Fibroblast of lung (primary cell): ENCODE measurements at regions not wholly inside any gene's neighbourhood (a gene's known extent, or its start where the extent isn't known, plus 50 kb on each side); places are given as distances from the start of the nearest gene placed in this dataset.

Source experiments
- DNase-seq, 2 donors: peaks; one replicate each; pipeline versions ENCODE4 v3.0.0 to v3.0.0-alpha.2; 2010; ENCODE audit warnings: low read depth in 2 of 2
- H2AFZ ChIP-seq: 2 replicates; pipeline ENCODE4 v1.5.1; 2012; ENCODE audit warnings: low read length, control low read depth, inconsistent platforms
- H3K27ac ChIP-seq: 2 replicates; pipeline ENCODE4 v1.5.1; 2011; ENCODE audit warnings: low read length, control low read depth; ENCODE audit not compliant: insufficient read depth
- H3K27me3 ChIP-seq: 2 replicates; pipeline ENCODE4 v1.5.1; 2011; ENCODE audit warnings: mild to moderate bottlenecking, low read length; ENCODE audit not compliant: control insufficient read depth, insufficient read depth
- H3K36me3 ChIP-seq: 2 replicates; pipeline ENCODE4 v1.5.1; 2011; ENCODE audit warnings: low read length; ENCODE audit not compliant: control insufficient read depth, insufficient read depth
- H3K4me1 ChIP-seq: 2 replicates; pipeline ENCODE4 v1.5.1; 2011; ENCODE audit warnings: low read length; ENCODE audit not compliant: control insufficient read depth, insufficient read depth; ENCODE audit errors: extremely low read depth
- H3K4me2 ChIP-seq: 2 replicates; pipeline ENCODE4 v1.5.1; 2011; ENCODE audit warnings: low read length, control low read depth; ENCODE audit not compliant: insufficient read depth; ENCODE audit errors: extremely low read depth
- H3K4me3 ChIP-seq, 4 experiments: fragments of 200-600 bp in 1 of 4; sonication (generic) in 1 of 4; replicated peaks in 1 of 4; 2 replicates each; pipeline ENCODE4 v1.5.1; 2011 to 2016; ENCODE audit warnings: low read length in 4 of 4, low read depth in 3 of 4, mild to moderate bottlenecking in 3 of 4, control low read depth in 2 of 4, inconsistent platforms in 1 of 4, mixed read lengths in 1 of 4; ENCODE audit not compliant: insufficient read depth in 1 of 4; ENCODE audit errors: control extremely low read depth in 1 of 4
- H3K79me2 ChIP-seq: 2 replicates; pipeline ENCODE4 v1.5.1; 2012; ENCODE audit warnings: mild to moderate bottlenecking, low read length, inconsistent platforms; ENCODE audit not compliant: control insufficient read depth, insufficient read depth
- H3K9ac ChIP-seq: 2 replicates; pipeline ENCODE4 v1.5.1; 2011; ENCODE audit warnings: mild to moderate bottlenecking, low read length, control low read depth; ENCODE audit not compliant: insufficient read depth
- H3K9me3 ChIP-seq: 2 replicates; pipeline ENCODE4 v1.5.1; 2012; ENCODE audit warnings: low read depth, low read length; ENCODE audit not compliant: control insufficient read depth, insufficient read depth
- H4K20me1 ChIP-seq: 2 replicates; pipeline ENCODE4 v1.5.1; 2011; ENCODE audit warnings: low read length; ENCODE audit not compliant: control insufficient read depth, insufficient read depth; ENCODE audit errors: extremely low read depth
- CTCF ChIP-seq, 2 donors: IDR thresholded peaks in 1 of 2; conservative IDR thresholded peaks in 1 of 2; 1 replicate in 1 of 2; 2 replicates in 1 of 2; pipeline ENCODE4 v1.5.1; 2011 to 2012; ENCODE audit warnings: low read length in 2 of 2, control low read depth in 1 of 2, inconsistent platforms in 1 of 2, low read depth in 1 of 2, mild to moderate bottlenecking in 1 of 2
- EZH2 ChIP-seq: IDR thresholded peaks from 2 replicates; pipeline ENCODE4 v1.5.1; 2012; ENCODE audit warnings: low read length, control low read depth, mild to moderate bottlenecking; ENCODE audit errors: missing control alignments

DNA sequence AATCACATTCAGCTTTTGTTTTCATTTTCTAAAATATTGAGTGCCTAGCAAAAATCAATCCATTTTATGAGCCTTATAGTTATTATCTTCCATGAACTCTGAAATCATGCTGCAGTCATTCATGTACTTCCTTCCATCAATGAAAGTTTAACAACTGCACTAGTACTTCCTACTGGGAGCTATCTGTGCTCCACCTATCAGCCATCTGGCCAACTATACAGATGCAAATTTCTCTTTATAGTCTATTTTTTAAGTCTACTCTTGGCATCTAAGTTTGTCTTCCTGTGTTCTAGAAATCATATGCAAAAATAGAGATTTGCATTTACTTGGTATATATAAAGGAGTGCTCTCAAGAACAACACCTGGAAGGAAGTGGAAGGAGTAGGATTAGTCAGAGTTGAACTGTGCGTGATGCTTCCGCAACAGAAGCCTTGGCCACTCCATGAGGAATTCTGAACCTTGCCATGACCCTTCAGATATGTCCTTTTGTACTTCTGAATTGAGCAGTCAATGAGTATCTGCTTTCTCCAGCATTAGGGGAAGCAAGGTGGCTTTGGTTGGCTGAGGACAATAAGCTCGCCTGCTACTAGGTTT lies 403.2 kb upstream of the ADAMTS5 start:
- Histone ChIP-seq H3K27me3 (no peaks in the 10 kb centered on the region), H3K27ac (no peak overlapping the region), H4K20me1 (no peaks in the 10 kb centered on the region), H3K9me3 (no peaks in the 10 kb centered on the region), H3K4me3 (no peak overlapping the region), H3K9ac (no peak overlapping the region), H3K4me1 (no peaks in the 10 kb centered on the region), H3K4me2 (no peak overlapping the region), H3K79me2 (no peaks in the 10 kb centered on the region), H2AFZ (no peak overlapping the region), H3K36me3 (no peaks in the 10 kb centered on the region)
- no peak for TF ChIP-seq EZH2
- TF ChIP-seq CTCF (conservative IDR thresholded peaks at IDR 0.05 in 1 of 2, IDR thresholded peaks at IDR 0.05 in 1 of 2; ENCODE audit: low read depth in 1 of 2, low read length in 2 of 2), result no peak
- DNase-seq, result no peak

- Histone ChIP-seq H3K27ac (no peak overlapping the region), H3K4me3 (no peak overlapping the region), H3K9ac (no peak overlapping the region), H3K4me2 (no peak overlapping the region), H4K20me1 (no peaks in the 10 kb centered on the region), H3K36me3 (no peaks in the 10 kb centered on the region), H3K9me3 (no peaks in the 10 kb centered on the region), H3K4me1 (no peaks in the 10 kb centered on the region), H3K27me3 (no peaks in the 10 kb centered on the region), H2AFZ (no peak overlapping the region), H3K79me2 (no peaks in the 10 kb centered on the region)
- DNase-seq, result no peak
- no peak for TF ChIP-seq EZH2
- no peak for TF ChIP-seq CTCF (conservative IDR thresholded peaks at IDR 0.05 in 1 of 2, IDR thresholded peaks at IDR 0.05 in 1 of 2; ENCODE audit: low read depth in 1 of 2, low read length in 2 of 2)
Observed at GRCh38 chr21:27369234-27369633, 402.3 kb upstream of the ADAMTS5 start.

DNA sequence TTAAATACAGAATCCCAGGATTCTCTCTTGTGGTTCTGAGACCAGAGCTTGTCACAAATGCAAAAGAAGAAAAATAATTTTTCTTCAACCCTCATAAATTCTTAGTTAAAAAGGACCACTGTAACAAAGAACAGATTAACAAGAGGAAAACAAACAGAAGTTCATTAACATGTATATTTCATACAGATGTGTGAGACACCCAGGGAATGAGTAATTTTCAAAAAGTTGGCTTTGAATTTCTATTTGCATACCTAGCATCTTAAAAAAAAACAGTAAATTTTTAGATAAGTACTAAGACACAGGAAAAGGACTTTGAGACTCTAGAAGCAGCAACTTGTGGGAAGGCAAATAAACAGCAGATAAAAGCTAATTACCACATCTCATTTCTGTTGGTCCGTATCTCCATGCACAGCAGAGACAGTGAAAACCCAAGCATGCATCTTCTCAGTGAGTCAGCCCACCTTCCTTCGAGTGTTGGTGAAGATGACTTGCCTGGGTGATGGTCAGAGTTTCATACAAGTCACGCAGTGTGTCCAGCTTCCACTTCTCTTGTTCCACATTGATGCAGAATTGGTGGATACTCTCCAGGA lies 399.9 kb upstream of the ADAMTS5 start:
- no peak overlapping the region for H2AFZ ChIP-seq
- H3K79me2 ChIP-seq, result no peaks in the 10 kb centered on the region
- no peak overlapping the region for H3K4me3 ChIP-seq
- H3K9me3 ChIP-seq, result no peaks in the 10 kb centered on the region
- H3K4me1 ChIP-seq, result no peaks in the 10 kb centered on the region
- TF ChIP-seq CTCF (conservative IDR thresholded peaks at IDR 0.05 in 1 of 2, IDR thresholded peaks at IDR 0.05 in 1 of 2; ENCODE audit: low read depth in 1 of 2, low read length in 2 of 2), result no peak
- TF ChIP-seq EZH2, result no peak
- no peaks in the 10 kb centered on the region for H3K36me3 ChIP-seq
- H3K27me3 ChIP-seq, result no peaks in the 10 kb centered on the region
- DNase-seq, result no peak
- no peak overlapping the region for H3K9ac ChIP-seq
- H4K20me1 ChIP-seq, result no peaks in the 10 kb centered on the region
- no peak overlapping the region for H3K4me2 ChIP-seq
- no peak overlapping the region for H3K27ac ChIP-seq
